NCI-H460 (cell line): ENCODE measurements at regions not wholly inside any gene's neighbourhood (a gene's known extent, or its start where the extent isn't known, plus 50 kb on each side); places are given as distances from the start of the nearest gene placed in this dataset.

ENCODE experiments used
- DNase-seq: peaks from one replicate; pipeline ENCODE4 v3.0.0-alpha.2; 2016; ENCODE audit warnings: low read depth; ENCODE audit errors: extremely low read depth

DNA sequence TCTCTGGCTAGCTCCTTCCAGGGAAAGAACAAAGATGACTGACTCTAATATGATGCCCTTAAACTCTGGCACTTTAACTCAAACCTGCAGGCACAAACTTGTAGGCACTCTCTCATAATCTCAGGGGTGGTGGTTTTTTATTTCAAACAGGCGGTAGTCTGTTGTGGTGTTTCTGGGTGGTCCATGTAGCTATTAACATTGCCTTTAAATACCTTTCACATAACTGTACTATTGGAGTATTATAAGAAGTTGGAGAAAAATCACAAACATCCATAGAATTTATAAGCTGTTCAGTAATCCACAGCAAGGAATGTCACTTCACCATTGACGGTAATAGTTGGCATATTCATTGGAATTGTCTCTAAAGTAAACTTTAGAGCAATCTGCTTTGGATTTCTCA lies 204.2 kb upstream of the PDE5A start:
- DNase-seq, result no peak

DNA sequence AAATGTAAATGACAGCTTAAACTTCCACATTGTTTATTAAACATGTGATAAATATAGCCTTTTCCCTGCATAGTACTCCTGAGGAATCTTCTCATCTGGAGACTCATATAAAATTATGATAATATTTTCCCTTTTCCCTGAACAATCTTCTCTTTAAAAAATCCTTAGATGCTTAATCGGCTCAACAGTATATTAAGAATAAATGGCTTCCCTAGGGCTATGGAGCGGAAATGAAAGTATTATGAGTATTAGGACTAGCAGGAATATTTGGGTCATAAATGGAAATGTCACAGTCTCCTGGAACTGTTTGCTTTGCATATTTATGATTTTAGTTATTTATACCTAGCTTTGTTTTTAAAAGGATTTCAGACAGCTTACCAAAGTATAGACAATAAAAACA lies 200.7 kb upstream of the PDE5A start:
- DNase-seq, result no peak

DNA sequence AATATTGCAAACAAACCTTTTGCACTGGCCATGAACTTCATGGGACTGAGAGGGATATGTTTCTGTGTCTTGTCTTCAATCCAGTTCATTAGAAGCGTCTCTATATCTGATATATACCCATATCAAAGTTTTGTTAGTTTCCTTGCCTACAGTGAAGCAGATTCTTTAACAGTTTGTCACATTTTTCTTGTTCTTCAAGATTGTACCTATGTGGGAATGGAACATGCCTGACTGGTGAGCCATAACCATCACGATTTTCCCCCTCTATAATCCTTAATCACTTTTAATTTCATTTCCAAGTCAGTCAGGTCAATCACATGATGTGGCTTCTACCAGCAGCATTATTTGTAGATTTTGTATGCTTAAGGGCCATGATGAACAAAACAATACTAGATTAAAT lies 197.1 kb upstream of the PDE5A start:
- no peak for DNase-seq

DNA sequence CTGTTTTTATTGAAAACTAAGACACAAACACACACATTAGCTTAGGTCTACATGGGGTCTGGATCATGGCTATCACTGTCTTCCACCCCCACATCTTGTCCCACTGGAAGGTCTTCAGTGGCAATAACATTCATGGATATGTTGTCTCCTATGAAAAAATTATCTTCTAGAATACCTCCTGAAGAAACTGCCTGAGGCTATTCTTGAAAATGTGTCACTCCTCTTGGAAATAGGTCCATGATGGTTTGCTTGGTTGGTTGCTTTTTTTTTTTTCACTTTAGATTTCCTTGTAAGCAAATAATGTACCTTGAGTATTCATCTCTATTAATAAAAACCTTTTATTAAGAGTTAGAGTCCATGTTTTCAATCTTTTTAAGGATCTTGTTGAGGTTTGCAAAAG lies 195.3 kb upstream of the PDE5A start:
- no peak for DNase-seq

DNA sequence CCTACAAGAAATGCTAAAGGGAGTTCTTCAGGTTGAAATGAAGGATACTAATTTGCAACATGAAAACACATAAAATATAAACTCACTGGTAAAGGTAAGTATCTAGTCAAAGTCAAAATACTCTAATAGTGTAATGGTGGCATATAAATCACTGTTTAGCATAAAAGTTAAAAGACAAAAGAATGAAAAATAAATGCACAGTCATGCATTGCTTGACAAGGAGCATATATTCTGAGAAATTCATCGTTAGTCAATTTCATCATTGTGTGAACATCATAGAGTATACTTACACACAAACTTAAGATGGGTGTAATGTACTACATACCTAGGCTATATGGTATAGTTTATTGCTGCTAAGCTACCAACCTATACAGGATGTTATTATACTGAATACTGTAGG lies 194.4 kb upstream of the PDE5A start:
- no peak for DNase-seq

DNA sequence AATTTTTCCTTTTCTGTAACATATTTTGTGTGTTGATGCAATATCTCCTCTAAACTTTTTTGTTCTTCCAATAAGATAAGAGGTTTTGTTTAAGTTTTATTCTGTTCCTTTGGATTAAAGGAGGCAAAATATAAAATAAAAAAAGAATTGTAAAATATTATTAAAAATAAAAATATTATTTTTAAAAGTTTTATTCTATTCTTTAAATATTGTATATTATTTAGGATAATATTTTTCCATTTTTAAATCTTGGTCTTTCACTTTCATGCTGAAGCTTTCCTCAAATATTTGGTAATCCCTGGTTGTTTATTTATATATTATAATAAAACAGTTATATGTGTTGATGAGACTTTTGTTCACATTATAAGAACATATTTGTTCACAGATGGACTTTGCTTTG lies 187.9 kb upstream of the PDE5A start:
- no peak for DNase-seq

DNA sequence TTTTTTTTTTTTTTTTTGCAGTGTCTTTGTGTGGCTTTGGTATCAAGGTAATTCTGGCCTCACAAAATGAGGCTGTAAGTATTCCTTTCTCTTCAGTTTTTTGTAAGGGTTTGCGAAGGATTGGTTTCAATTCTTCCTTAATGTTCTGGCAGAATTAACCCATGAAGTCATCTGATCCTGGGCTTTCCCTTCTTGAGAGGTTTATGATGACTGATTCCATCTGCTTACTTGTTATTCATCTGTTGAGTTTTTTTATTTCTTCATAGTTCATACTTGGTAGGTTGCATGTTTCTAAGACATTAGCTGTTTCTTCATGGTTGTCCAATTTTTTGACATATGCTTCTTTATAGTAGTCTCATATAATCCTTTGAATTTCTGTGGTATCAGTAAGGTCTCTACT lies 181.4 kb upstream of the PDE5A start:
- DNase-seq, result no peak

DNA sequence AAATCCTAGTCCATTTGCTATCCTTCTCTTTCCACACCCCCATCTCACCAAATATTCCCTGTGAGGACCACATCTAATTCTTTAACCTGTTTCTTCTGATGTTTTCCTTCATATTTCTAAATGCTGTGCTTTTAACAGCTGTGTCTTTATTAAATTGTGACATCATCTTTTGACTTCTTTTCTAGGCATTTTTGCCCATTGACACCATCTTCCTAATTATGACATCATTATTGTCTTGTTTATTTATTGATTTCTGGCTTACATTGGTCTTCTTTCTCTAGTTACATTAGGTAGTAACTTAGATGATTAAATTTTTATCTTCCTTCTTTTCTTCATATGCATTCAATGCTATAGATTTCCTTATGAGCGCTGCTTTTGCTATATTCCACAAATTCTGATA lies 175.8 kb upstream of the PDE5A start:
- no peak for DNase-seq

DNA sequence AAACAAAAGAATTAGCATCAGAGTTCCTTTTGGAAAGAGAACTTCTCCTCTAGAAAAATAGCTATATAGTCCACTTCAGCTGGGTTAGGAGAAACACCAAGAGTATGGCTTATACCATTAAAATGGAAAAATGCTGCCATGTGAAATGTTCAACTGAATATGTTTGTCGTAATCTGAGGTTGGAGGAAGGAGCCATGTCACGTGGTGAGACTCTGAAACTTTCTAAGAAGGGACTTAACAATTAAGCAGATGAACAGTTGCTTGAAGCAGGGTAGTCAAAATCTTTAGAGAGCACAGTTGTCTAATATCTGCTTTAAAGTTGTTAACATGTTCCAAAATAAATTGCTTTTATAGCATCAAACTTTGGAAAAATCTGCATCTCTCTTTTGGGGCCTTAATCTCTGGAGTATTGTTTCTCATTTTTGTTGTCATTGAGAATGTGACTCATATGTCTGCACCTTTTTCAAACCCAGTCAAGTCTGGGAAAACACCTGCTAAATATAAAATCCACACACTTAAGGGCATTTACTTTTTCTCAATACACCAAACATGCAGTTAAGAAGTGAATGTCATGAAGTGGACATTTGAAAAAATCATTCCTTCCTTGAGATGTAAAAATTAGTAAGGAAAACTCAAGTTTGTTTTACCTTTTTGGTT lies 168.8 kb upstream of the PDE5A start:
- no peak for DNase-seq

DNA sequence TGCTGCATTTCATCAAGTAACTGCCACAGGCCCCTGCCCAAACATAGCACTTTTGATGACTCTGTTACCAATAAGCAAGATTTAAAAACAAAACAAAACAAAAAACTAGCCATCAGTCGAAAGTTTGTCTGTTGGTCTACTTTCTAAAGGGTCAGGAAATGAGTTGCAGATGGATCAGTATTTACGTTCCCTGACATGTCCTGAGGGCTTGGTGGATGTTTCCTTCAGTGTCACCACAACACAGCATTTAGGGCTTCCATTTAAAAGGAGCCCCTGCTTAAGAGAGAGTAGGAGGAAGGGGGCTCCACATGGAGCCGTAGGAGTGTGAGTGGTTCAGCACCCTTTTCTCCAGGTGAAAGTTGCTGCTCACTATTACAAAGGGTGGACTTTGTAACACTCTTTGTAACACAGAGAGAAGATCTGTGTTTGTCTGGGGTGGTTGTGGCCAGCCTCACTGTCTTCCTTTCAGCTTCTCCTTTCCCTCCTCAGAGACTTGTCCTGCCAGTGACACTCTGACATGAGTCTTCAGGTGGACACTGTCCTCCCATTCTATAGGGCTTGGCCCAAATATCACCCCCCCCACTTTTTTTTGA lies 167.5 kb upstream of the PDE5A start:
- DNase-seq, result no peak

DNA sequence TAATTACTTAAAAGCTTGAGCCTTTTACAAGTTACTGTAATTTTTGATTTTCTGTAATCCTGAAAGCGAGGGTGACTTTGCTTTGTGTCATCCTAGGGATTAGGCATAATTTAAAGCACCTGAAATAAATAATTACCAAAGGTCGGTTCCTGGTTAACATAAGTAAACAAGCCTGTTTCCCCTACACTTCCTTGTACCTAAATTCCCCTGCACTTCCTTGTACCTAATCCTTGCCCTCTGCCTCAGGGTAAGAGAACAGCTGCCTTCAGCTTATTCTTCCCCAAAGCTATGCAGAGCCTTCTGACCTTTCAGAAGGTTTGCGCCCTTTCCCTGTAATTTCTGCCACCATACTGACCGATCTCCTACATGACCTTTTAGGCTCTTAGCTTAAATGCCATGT lies 166.1 kb upstream of the PDE5A start:
- DNase-seq, result no peak

DNA sequence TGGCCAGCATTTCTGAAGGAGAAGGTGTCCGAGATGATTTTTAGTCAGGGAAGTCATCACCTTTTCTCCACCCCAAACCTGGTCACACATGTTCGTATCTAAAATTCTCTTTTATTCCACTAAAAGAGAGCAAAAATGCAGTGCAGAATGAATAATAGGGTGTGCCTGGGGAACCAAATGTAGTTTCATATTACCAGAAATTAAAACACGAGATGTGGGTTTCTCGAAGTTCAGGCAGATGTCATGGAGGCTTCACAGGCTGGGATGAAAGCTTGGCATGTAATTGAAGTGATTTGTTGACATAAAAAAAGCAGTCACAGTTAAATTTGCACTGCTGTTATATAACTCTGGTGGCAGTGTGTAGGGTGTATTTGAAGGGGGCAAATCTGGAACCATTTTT lies 165.5 kb upstream of the PDE5A start:
- DNase-seq, result no peak

DNA sequence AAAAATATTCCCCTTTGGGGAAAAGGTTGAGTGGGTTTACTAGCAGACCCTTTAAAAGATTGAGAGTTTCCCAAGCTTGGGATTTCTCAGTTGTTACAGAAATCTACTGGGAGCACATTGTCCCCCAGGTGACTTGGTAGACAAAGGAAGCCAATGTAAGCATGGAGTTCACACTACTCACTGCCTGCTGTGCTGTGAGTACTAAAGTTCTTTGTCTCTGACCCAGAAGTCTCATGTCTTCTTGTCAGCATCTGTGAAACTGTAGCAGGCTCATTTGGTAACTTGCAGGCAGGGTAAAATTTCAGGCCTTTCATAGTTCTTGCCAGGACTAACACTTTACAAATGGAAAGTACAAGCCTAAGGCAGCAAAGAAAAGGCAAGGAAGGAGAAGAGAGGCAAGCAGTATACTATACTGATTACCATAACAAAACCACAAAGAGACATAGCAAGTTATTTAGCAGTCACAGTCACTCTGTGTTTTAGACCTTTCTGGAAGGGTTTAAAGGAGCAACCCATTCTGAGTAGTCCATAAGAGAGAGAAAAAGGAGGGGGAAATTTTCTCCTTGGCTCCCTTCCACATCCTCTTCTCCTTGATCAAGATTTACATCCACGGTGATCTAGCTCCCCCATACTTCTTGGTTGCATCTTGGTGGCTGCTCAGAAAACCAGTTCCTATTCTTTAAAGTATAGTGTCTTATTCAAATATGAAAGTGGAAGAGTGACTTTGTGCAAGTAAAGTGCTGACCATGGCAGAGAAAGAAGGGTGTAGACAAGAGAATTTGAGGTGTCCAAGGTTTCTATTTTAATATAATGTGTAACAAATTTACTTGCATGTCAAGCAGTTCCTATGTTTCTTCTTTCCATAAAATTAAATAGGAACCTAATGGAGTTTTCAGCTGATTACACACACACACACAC lies 160.0 kb upstream of the PDE5A start:
- no peak for DNase-seq

DNA sequence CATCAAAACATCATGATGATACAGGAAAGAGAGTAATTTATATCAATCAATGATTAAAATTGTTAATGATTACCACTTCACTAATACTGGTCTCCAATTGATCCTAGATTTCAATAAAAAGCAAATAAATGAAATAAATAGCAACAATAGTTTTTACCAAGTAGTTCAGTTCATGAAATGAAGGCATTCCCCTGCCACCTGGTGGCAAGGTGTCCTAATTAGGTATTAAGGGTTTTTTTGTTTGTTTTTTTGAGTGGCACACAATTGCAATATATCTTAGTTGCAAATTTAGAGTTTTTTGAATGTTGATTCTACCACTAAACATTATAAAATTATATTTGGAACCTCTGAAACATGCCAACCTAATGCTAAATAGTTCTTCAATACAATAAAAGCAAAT lies 157.4 kb upstream of the PDE5A start:
- DNase-seq, result no peak

DNA sequence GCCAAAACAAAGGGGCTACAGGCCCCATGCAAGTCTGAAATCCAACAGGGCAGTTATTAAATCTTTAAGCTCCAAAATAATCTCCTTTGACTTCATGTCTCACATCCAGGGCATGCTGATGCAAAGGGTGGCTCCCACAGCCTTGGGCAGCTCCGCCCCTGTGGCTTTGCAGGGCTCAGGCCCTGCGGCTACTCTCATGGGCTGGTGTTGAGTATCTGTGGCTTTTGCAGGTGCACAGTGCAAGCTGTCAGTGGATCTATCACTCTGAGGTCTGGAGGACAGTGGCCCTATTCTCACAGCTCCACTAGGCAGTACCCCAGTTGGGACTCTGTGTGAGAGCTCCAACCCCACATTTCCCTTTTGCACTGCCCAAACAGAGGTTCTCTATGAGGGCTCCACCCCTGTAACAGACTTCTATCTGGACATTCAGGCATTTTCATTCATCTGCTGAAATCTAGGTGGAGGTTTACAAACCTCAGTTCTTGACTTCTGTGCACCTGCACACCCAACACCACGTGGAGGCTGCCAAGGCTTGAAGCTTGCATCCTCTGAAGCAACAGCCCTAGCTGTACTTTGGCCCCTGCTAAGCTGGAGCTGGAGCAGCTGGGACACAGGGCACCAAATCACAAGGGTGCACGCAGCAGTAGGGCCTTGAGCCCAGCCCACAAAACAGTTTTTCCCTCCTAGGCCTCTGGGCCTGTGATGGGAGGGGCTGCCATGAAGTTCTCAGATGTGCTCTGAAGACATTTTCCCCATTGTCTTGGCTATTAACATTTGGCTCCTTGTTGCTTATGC lies 154.8 kb upstream of the PDE5A start:
- DNase-seq, result no peak

DNA sequence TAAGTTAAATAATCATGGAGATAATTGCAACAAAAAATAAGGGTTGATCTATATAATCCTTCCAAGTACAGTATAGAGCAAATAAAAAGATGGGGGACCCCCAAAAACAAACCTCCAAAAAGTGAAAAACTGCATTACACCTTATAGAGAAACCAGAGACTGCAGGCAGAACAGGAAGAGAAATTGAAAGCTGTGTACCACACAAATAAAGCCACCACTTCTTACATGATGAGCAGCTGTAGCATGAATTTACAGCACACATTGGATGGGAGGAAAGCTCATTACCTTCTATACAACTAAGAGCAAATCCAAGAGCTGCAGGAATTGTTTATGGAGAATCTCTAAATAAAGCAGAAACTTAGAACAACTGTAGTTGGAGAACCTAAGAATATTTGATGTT lies 152.4 kb upstream of the PDE5A start:
- no peak for DNase-seq

DNA sequence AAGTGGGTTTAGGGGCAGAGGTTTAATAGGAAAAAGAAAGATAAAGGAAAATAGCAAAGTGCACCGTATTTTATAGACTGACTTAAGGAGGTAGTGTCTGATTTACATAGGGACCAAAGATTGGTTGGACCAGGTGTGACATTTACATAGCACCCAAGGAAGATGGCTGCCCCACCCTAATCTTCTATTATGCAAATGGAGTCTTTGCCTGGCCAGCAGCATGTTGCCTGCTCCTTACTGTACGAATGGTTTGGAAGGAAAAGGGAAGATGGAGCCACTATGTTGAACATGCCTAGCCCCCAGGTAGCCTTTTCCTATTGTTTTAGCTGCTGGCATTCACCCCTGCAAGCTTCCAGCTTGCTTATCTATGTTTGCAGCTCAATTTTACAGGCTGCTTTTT lies 146.2 kb upstream of the PDE5A start:
- DNase-seq, result no peak

DNA sequence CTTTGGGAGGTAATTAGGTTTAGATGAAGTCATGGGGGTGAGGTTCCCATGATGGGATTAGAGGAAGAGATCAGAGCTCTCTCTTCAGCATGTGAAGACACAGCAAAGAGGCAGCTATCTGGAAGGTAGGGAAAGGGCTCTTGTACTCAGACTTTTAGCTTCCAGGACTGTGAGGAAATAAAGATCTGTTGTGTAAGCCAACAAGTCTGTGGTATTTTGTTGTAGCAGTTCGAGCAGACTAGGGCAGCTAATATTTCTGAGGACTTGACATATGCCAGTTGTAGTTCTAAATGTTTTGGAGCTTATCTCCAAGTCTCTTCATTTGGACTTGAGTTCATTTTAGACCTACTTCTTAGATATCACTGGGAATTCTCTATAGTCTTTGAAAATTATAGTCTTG lies 137.3 kb upstream of the PDE5A start:
- no peak for DNase-seq

DNA sequence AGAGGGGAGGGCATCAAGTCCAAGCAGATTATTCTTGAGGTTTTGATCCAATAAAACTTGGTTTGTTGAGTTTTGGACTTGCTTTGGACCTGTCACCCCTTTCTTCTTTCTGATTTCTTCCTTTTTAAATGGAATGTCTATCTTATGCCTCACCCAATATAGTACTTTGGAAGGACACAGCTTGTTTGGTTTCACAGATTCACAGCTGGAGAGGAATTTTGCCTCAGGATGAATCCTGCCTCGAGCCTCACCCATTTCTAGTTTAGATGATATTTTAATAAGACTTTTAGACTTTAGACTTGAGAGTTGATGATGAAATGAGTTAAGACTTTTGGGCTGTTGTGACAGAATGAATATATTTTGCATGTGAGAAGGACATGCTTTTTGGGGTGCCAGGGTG lies 136.9 kb upstream of the PDE5A start:
- DNase-seq, result no peak

DNA sequence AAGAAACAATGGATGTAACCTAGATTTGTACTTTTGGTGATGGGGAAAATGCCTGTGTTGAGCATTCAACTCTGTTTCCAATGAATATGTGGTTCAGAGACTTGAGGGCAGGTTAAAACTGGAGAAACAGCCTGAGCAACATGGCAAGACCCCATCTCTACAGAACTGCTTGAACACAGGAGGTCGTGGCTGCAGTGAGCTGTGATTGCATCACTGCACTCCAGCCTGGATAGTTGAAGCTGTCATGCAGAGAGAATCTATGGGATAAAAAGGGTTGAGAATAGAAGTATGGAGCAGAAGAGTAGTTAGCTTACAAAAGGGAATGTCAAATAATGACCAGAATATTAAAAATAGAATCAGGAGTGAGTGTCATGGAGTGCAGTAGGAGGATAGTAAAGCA lies 134.8 kb upstream of the PDE5A start:
- no peak for DNase-seq

DNA sequence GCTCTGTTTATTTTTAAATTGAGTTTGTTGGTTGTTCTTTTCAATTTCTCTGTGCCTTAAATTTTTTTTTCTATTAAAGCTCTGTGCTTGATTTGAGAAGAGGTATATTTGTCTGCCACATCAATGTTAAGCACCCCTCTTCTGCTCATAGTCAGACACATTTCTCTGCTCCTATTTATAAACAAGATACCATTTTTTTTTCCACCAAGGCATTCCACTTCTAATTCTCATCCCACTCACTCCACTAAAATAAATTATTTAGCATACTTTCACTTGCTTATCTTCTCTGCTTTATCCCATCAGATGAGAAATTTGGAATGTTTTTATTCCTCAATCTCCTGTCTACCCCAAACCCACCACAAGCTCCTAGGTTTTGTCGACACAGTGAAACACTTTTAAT lies 127.0 kb upstream of the PDE5A start:
- DNase-seq, result no peak
